ENCODE measurements at regions not wholly inside any gene's neighbourhood (a gene's known extent, or its start where the extent isn't known, plus 50 kb on each side); places are given as distances from the start of the nearest gene placed in this dataset.

DNA sequence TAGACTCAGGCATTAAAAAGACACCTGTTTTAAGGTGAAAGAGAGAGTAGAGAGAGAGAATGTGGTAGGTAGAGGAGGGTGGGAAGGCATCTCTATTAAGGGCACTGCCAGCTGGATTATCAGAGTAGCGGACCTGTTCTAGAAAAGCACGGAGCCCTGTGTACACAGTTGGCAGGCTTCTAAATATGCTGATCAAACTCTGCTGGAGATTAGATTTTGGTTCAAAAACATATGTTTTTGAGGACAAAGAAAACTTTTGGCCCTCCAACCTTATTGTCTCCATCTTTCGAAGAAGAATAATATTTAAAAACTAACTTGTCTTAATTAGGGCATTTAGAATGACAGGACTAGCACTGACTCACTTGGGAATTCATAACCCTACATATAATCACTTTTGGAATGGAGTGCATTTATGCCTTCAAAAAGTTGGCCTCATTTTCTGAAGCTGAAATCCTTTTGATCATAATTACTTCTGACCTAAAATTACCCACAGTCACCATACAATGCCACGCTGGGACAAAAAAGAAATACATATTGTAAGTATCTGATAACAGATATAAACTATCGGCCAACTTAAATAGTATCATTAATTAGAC, 254.6 kb downstream of the MEIS1 start:
- TF ChIP-seq, protein P1, sequence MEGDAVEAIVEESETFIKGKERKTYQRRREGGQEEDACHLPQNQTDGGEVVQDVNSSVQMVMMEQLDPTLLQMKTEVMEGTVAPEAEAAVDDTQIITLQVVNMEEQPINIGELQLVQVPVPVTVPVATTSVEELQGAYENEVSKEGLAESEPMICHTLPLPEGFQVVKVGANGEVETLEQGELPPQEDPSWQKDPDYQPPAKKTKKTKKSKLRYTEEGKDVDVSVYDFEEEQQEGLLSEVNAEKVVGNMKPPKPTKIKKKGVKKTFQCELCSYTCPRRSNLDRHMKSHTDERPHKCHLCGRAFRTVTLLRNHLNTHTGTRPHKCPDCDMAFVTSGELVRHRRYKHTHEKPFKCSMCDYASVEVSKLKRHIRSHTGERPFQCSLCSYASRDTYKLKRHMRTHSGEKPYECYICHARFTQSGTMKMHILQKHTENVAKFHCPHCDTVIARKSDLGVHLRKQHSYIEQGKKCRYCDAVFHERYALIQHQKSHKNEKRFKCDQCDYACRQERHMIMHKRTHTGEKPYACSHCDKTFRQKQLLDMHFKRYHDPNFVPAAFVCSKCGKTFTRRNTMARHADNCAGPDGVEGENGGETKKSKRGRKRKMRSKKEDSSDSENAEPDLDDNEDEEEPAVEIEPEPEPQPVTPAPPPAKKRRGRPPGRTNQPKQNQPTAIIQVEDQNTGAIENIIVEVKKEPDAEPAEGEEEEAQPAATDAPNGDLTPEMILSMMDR (IDR thresholded peaks at IDR 0.05; ENCODE audit: insufficient read depth, low read depth, low read length, missing control alignments), result no peak
- no peak overlapping the region for H3K4me3 ChIP-seq (ENCODE audit: low read length)
- DNase-seq (ENCODE audit: low read depth), result no peak

DNA sequence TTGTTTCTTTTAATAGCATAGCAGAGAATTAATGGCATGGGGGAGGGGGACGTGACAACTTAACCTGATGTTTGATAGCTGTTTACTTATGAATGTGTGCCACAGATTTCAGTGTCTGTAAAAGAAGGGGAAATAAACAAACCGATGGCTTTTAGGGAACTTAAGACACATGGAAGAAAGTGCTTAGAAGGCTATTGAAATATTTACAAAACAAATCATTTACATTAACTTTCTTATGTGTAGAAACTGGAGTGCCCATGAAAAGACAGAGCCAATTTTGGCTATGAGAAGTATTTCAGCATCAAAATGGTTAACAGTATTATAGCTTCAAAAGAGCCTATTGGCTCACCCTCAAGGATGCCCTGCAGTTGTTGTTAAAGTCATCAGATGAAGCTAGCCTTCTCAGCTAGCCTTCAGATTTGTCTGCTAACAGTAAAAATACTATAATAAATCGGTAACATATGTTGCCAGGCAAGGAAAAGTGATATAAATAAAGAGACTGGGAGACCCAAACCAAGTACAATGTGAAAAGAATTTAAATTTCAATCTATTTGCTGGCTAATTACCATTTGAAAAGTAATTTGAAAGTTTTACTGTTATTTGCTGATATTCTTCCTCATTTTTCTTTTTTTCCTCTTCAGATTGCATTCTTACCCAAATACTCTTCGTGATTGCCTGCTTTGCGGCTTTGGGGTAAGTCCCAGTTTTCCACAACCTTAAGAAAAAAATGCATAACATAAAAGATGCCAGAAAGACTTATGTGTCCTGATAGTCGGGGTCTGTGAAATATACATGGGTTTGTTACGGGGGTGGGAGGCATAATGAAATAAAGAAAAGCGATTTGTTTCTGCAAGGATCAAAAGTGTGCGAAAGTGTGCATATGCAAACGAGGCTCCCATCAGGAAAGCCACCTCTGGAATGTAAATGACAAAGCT, 256.4 kb downstream of the MEIS1 start:
- no peak for DNase-seq (ENCODE audit: low read depth)
- H3K4me3 ChIP-seq (ENCODE audit: low read length), result no peak overlapping the region
- TF ChIP-seq, protein P1 (IDR thresholded peaks at IDR 0.05; ENCODE audit: insufficient read depth, low read depth, low read length, missing control alignments), result no peak

DNA sequence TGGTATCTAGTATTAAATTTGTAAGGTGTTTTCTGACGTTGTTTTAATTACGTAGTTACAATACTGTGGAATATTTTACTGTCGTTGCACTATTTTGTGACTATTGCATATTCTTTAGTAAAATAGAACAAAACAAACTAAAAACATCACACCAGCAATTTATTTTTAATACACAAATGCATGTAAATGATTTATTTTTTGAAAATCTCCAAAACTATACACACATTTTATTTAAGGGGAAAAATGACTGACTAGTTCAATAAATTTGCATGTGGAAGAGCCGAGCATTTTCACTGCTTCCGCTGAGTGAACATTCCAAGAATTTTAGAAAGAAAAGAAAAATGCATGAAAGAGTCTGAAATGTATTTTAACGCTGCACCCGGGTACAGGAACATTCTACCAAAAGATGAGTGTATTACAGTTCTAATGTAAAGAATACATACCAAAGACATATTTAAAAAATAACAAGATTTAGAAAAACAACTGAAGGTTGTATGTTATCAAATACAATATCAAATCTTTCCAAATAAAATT, 257.7 kb downstream of the MEIS1 start:
- no peak overlapping the region for H3K4me3 ChIP-seq (ENCODE audit: low read length)
- TF ChIP-seq, protein P1 (IDR thresholded peaks at IDR 0.05; ENCODE audit: insufficient read depth, low read depth, low read length, missing control alignments), result no peak
- DNase-seq (ENCODE audit: low read depth), result no peak

DNA sequence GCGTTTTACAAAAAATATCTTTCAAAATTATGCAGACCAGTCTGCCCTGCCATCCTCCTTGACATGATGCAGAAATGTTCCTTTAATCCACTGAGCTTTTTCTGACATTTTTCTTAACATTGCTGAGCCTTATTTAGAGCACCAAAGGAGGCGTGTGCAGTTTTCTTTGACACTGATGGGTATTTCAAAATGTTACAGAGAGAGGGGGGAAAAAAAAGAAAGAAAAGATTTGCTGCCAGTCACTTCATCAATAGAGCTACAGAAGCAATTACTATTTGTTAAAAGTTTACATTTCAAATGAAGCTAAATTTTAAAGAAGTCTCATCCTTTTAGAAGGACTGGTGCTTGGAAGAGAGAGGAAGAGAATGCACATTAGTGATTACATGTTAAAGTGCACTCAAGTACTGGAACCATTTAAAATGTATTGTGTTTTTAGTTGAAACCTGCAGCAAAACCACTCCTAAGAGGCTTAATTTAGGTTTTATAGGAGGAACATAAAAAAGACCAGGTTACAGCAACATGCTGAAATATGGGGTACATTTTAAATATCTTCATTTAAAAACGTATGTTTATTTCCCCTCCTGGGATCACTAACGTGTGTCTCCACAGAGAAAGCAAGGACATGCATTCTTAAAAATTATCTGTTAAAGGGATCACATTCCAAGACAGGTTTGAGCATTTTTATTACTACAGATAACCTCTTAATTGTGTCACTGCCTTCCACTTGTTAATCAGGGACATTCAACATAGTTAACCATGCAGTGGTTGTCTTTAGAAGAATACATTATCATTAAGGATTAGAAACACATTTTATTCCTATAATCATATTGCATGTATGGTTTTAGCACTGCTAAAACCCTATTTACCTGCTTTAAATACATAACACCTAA, 258.4 kb downstream of the MEIS1 start:
- no peak for DNase-seq (ENCODE audit: low read depth)
- H3K4me3 ChIP-seq (ENCODE audit: low read length), result no peak overlapping the region
- TF ChIP-seq, protein P1 (IDR thresholded peaks at IDR 0.05; ENCODE audit: insufficient read depth, low read depth, low read length, missing control alignments), result no peak

DNA sequence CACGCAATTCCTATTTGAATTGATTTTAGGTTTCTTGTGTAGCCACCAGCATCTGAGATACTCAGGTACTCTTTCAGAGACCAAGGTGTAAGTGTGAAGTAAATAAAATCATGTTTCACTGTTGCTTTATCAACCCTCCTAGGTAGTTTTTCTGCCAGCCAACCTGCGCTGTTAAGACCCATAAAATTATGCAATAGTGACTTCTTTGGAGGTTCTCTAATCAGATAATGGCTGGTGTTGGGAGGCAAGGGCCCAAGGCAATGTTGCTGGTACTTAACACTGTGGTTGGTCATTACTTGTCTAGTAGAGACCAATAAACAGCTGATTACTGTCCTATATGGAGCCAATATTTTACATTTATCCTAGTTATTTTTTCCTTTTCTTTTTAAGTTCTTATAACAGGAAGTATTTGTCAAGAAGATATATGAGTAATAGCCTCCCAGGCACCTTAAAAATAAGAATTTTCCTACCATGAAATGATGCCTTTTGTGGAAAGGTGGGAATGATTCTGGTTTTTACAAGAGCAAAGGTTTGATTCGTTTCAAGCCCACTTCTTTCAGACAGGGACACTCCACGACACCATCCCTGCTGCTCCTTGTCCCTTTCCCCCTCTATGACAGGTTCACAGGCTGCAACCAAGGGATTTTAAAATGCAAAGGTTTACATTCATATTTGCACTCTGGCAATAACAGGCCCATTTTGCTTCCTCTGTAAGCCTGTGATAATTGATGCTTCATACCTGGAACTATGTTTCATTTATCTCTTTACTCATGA, 259.3 kb downstream of the MEIS1 start:
- no peak for DNase-seq (ENCODE audit: low read depth)
- TF ChIP-seq, protein P1 (IDR thresholded peaks at IDR 0.05; ENCODE audit: insufficient read depth, low read depth, low read length, missing control alignments), result no peak
- no peak overlapping the region for H3K4me3 ChIP-seq (ENCODE audit: low read length)

DNA sequence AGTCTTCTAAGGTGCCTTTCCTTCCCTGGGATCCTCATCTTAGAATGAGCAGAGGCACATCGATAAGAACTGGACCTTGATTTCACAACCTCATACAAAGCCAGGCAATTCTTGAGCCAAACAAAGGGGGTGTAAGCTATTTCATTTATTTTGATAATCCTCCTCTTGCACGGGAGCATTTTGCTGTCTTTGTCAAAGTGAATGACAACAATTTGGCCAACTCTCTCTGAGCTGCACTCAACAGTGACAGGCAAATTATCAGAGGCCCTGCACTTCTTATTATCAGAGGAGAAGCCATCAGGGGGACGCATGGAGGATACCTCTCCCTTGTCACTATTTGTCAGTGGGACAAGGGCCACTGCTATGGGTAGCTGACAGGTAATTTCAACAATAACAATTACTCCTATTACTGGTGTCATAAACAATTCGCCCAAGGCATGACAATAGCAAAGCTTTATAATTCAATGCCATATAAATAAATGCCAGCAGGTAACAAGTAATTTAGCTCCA, 260.4 kb downstream of the MEIS1 start:
- TF ChIP-seq, protein P1 (IDR thresholded peaks at IDR 0.05; ENCODE audit: insufficient read depth, low read depth, low read length, missing control alignments), result no peak
- DNase-seq (ENCODE audit: low read depth), result no peak
- no peak overlapping the region for H3K4me3 ChIP-seq (ENCODE audit: low read length)
